Natural killer cell (primary cell): ENCODE measurements at regions not wholly inside any gene's neighbourhood (a gene's known extent, or its start where the extent isn't known, plus 50 kb on each side); places are given as distances from the start of the nearest gene placed in this dataset.

Experiments
- ATAC-seq, 3 donors: fragments of 150-1000 bp in 2 of 3; fragments of 200-7000 bp in 1 of 3; cut with Tn5 transposase; 1 replicate in 1 of 3; 2 replicates in 2 of 3; pipeline ENCODE4 v1.10.0; 2021; ENCODE audit warnings: mild to moderate bottlenecking in 2 of 3, moderate library complexity in 2 of 3
- DNase-seq, 2 donors: peaks; one replicate each; pipeline versions ENCODE4 v3.0.0 to v3.0.0-alpha.2; 2013 to 2021; ENCODE audit warnings: mixed read lengths in 1 of 2
- H3K27ac ChIP-seq: one replicate; pipeline ENCODE4 v1.5.1; 2013; ENCODE audit warnings: mild to moderate bottlenecking, low read length
- H3K27me3 ChIP-seq: one replicate; pipeline ENCODE4 v1.6.1; 2013; ENCODE audit warnings: low read length; ENCODE audit not compliant: control insufficient read depth, insufficient read depth
- H3K36me3 ChIP-seq: one replicate; pipeline ENCODE4 v1.6.1; 2013; ENCODE audit warnings: low read length; ENCODE audit not compliant: control insufficient read depth, insufficient read depth
- H3K4me1 ChIP-seq: one replicate; pipeline ENCODE4 v1.6.1; 2013; ENCODE audit warnings: low read length; ENCODE audit not compliant: control insufficient read depth, insufficient read depth
- H3K4me3 ChIP-seq: one replicate; pipeline ENCODE4 v1.5.1; 2013; ENCODE audit warnings: low read length
- H3K9me3 ChIP-seq: one replicate; pipeline ENCODE4 v1.6.1; 2013; ENCODE audit warnings: low read length; ENCODE audit not compliant: control insufficient read depth, insufficient read depth
- H3K27ac Mint-ChIP-seq, 2 donors: one replicate each; pipeline ENCODE4 v1.8.0; 2022; ENCODE audit warnings: mild to moderate bottlenecking in 2 of 2, mixed read lengths in 2 of 2, moderate library complexity in 1 of 2
- H3K27me3 Mint-ChIP-seq, 2 donors: one replicate each; pipeline ENCODE4 v1.8.0; 2022; ENCODE audit warnings: low read depth in 2 of 2, mixed read lengths in 2 of 2
- H3K36me3 Mint-ChIP-seq: one replicate; pipeline ENCODE4 v1.8.0; 2022; ENCODE audit warnings: mixed read lengths
- H3K4me1 Mint-ChIP-seq, 2 donors: one replicate each; pipeline ENCODE4 v1.8.0; 2022; ENCODE audit warnings: mixed read lengths in 2 of 2
- H3K4me3 Mint-ChIP-seq: one replicate; pipeline ENCODE4 v1.8.0; 2022; ENCODE audit warnings: mild to moderate bottlenecking, moderate library complexity, mixed read lengths
- H3K9me3 Mint-ChIP-seq, 2 donors: one replicate each; pipeline ENCODE4 v1.8.0; 2022; ENCODE audit warnings: mixed read lengths in 2 of 2
- WGBS: methylation state at CpG from one replicate; pipeline ENCODE4 v1.1.7; 2013; ENCODE audit warnings: missing lambda C conversion rate; ENCODE audit not compliant: insufficient coverage; 5-methylcytosine and 5-hydroxymethylcytosine counted together
- intact Hi-C: fragments of 100-400 bp; cut with micrococcal nuclease; formaldehyde crosslinking; loops from one replicate; pipeline ENCODE4 v1.14.2; 2022
- TF ChIP-seq, protein P1 (sequence below): fragments of 200-600 bp; IDR thresholded peaks from one replicate; pipeline ENCODE4 v1.8.0; 2022; ENCODE audit warnings: antibody characterized with exemption

DNA sequence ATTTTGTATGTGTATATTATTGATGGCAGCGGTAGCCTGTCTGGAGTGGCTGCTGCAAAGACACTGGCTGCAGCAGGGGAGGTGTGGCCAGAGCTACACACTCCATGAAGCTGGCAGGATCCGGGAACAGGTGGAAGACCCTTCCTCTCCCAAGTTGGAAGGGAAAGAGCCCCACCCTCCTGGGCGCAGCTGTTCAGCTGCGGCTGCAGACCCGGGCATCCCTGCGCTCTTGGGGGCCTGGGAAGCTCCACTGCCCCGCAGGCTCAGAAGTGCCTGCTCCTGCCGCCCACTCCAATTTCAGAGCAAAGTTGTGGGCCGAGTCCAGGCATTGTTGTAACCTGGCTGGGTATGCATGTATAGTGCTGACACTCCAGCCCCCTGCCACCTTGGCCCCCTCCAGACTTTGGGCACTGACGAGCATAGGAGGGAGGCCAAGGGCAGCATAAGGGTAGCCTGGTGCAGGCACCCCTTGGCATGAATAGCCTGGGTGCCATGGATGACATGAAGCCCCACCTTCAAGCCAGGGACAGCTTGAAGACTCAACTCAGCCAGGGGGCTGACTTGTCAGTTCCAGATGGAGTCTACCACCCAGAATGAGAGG, 90.7 kb upstream of the TMEM168 start:
- Histone ChIP-seq H3K27me3 (no peaks in the 10 kb centered on the region), H3K9me3 (no peaks in the 10 kb centered on the region), H3K4me1 (peaks cover 6% of the 10 kb centered on the region), H3K27ac (no peak overlapping the region), H3K36me3 (no peaks in the 10 kb centered on the region), H3K4me3 (no peak overlapping the region)
- intact Hi-C loops = no loop called here
- H3K4me1 Mint-ChIP-seq = peaks cover 19 to 27% of the 10 kb centered on the region in 2 donors
- WGBS = 98% methylated on average over 10 of the region's 10 CpGs
- H3K9me3 Mint-ChIP-seq = no peaks in the 10 kb centered on the region
- no peak overlapping the region for H3K4me3 Mint-ChIP-seq
- DNase-seq (no peak), ATAC-seq (no peak)
- H3K36me3 Mint-ChIP-seq = no peaks in the 10 kb centered on the region
- H3K27me3 Mint-ChIP-seq = no peaks in the 10 kb centered on the region
- TF ChIP-seq, protein P1, sequence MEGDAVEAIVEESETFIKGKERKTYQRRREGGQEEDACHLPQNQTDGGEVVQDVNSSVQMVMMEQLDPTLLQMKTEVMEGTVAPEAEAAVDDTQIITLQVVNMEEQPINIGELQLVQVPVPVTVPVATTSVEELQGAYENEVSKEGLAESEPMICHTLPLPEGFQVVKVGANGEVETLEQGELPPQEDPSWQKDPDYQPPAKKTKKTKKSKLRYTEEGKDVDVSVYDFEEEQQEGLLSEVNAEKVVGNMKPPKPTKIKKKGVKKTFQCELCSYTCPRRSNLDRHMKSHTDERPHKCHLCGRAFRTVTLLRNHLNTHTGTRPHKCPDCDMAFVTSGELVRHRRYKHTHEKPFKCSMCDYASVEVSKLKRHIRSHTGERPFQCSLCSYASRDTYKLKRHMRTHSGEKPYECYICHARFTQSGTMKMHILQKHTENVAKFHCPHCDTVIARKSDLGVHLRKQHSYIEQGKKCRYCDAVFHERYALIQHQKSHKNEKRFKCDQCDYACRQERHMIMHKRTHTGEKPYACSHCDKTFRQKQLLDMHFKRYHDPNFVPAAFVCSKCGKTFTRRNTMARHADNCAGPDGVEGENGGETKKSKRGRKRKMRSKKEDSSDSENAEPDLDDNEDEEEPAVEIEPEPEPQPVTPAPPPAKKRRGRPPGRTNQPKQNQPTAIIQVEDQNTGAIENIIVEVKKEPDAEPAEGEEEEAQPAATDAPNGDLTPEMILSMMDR = no peak
- H3K27ac Mint-ChIP-seq = no peak overlapping the region

DNA sequence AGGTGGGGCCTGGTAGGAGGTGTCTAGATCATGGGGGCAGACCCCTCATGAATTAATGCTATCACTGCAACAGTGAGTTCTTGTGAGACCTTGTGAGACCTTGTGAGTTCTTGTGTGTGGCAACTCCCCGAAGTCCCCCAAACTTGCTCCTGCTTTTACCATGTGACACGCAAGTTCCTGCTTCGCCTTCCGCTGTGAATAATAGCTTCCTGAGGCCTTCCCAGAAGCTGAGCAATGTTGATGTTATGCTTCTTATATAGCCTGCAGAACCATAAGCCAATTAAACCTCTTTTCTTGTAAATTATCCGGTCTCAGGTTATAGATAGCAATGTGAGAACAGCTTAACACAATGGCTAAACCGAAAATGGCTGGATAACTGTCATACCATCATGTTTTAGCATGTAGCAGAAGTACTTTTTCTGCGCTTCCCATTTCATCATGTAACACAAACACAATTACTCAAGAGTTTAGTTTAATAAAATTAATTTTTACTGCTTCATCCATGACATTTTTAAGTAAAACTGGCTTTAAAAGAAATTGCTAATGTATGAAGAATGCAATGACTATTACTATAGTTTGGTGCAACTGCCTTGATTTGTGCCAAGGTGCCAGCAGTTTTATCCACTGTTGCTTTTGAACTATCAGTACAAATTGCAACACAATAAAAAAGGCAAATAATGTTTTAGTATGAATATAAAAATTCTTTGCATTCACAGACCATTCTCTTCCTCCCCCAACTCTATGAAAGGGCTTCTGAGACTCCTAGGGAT, 87.7 kb upstream of the TMEM168 start:
- intact Hi-C loops = no loop called here
- WGBS = 98% methylated on average over 7 of the region's 7 CpGs
- Mint-ChIP-seq H3K4me3 (no peak overlapping the region), H3K27me3 (no peaks in the 10 kb centered on the region), H3K27ac (no peak overlapping the region), H3K36me3 (no peaks in the 10 kb centered on the region), H3K9me3 (no peaks in the 10 kb centered on the region), H3K4me1 (peaks cover 10% of the 10 kb centered on the region in 2 donors)
- Histone ChIP-seq H3K27me3 (no peaks in the 10 kb centered on the region), H3K9me3 (no peaks in the 10 kb centered on the region), H3K4me3 (no peak overlapping the region), H3K36me3 (no peaks in the 10 kb centered on the region), H3K27ac (no peak overlapping the region), H3K4me1 (peaks cover 6% of the 10 kb centered on the region)
- DNase-seq (no peak), ATAC-seq (no peak)
- TF ChIP-seq, protein P1 = no peak

DNA sequence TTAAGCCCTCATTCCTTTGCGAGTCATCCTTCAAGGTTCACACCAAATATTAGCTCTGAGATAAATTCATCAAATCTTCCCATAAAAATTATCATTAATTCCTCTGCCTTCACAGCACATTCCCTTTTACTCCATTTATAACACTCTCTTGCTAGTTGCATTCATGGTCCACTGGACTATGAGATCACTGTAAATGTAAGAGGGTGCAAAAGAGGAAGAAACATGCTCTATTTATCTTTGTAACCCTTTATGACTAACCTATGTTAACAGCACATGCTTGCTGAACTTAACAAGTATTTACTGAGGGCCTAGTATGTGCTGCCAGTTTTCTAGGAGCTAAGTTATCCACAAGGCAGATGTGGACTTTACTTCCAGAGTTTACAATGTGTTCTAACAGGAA, 86.7 kb upstream of the TMEM168 start:
- no peaks in the 10 kb centered on the region for H3K36me3 Mint-ChIP-seq
- H3K27ac ChIP-seq = no peak overlapping the region

More for the DNA sequence above, 86.7 kb upstream of the TMEM168 start:
- DNase-seq (no peak), ATAC-seq (no peak)
- Histone ChIP-seq H3K9me3 (no peaks in the 10 kb centered on the region), H3K36me3 (no peaks in the 10 kb centered on the region), H3K4me1 (no peaks in the 10 kb centered on the region), H3K4me3 (no peak overlapping the region), H3K27me3 (no peaks in the 10 kb centered on the region)
- H3K4me3 Mint-ChIP-seq = no peak overlapping the region
- no peaks in the 10 kb centered on the region for H3K27me3 Mint-ChIP-seq
- no peaks in the 10 kb centered on the region for H3K9me3 Mint-ChIP-seq
- WGBS = 93% methylated on average over 1 of the region's 1 CpG
- intact Hi-C loops = no loop called here
- no peak overlapping the region for H3K27ac Mint-ChIP-seq
- H3K4me1 Mint-ChIP-seq = peaks cover 11 to 20% of the 10 kb centered on the region in 2 donors
- TF ChIP-seq, protein P1 = no peak
